Lung (tissue), 11 donors: ENCODE measurements at regions not wholly inside any gene's neighbourhood (a gene's known extent, or its start where the extent isn't known, plus 50 kb on each side); places are given as distances from the start of the nearest gene placed in this dataset.

Experiments
- ATAC-seq: fragments of 200-7000 bp; cut with Tn5 transposase; one replicate; pipeline ENCODE4 v1.9.1; 2020; ENCODE audit warnings: moderate number of reproducible peaks; ENCODE audit not compliant: insufficient read depth, low FRiP score
- DNase-seq, 3 donors: peaks; one replicate each; pipeline ENCODE4 v3.0.0-alpha.2; 2013 to 2017
- H3K27ac ChIP-seq, 2 donors: one replicate each; pipeline ENCODE4 v1.5.1; 2013; ENCODE audit warnings: mild to moderate bottlenecking in 2 of 2, moderate library complexity in 2 of 2, control low read depth in 1 of 2, inconsistent platforms in 1 of 2, low read depth in 1 of 2, low read length in 1 of 2
- H3K27me3 ChIP-seq, 3 donors: one replicate each; pipeline ENCODE4 v1.5.1; 2013; ENCODE audit warnings: low read length in 2 of 3; ENCODE audit not compliant: control insufficient read depth in 3 of 3, insufficient read depth in 3 of 3
- H3K36me3 ChIP-seq, 4 donors: one replicate each; pipeline ENCODE4 v1.5.1; 2013; ENCODE audit warnings: low read length in 4 of 4, mild to moderate bottlenecking in 1 of 4, moderate library complexity in 1 of 4; ENCODE audit not compliant: control insufficient read depth in 4 of 4, insufficient read depth in 4 of 4
- H3K4me1 ChIP-seq, 5 donors: one replicate each; pipeline ENCODE4 v1.5.1; 2013; ENCODE audit warnings: low read length in 5 of 5, mild to moderate bottlenecking in 2 of 5, moderate library complexity in 1 of 5; ENCODE audit not compliant: control insufficient read depth in 5 of 5, insufficient read depth in 5 of 5
- H3K4me3 ChIP-seq: one replicate; pipeline ENCODE4 v1.5.1; 2013; ENCODE audit warnings: mild to moderate bottlenecking, control low read depth, moderate library complexity
- H3K9ac ChIP-seq, 2 donors: one replicate each; pipeline ENCODE4 v1.5.1; 2013; ENCODE audit warnings: low read length in 2 of 2, control low read depth in 1 of 2; ENCODE audit not compliant: insufficient read depth in 1 of 2
- H3K9me3 ChIP-seq, 4 donors: one replicate each; pipeline ENCODE4 v1.5.1; 2013; ENCODE audit warnings: low read length in 3 of 4, mild to moderate bottlenecking in 1 of 4, moderate library complexity in 1 of 4; ENCODE audit not compliant: control insufficient read depth in 4 of 4, insufficient read depth in 3 of 4
- WGBS, 2 donors: extraction: QIAGEN DNeasy Blood & Tissue Kit; methylation state at CpG; one replicate each; pipeline ENCODE4 v1.1.7; 2013; 5-methylcytosine and 5-hydroxymethylcytosine counted together
- TF ChIP-seq, protein P1 (sequence below): IDR thresholded peaks from 2 replicates; pipeline ENCODE4 v1.5.1; 2012; ENCODE audit warnings: mild to moderate bottlenecking; ENCODE audit errors: control extremely low read depth, extremely low read depth
- donor health status: control.
- donor health status: control.
- donor health status: Bipolar disorder and iron deficiency.
- donor health status: healthy.
- donor health status: DM: yes; HTN: yes; CAD: no.

DNA sequence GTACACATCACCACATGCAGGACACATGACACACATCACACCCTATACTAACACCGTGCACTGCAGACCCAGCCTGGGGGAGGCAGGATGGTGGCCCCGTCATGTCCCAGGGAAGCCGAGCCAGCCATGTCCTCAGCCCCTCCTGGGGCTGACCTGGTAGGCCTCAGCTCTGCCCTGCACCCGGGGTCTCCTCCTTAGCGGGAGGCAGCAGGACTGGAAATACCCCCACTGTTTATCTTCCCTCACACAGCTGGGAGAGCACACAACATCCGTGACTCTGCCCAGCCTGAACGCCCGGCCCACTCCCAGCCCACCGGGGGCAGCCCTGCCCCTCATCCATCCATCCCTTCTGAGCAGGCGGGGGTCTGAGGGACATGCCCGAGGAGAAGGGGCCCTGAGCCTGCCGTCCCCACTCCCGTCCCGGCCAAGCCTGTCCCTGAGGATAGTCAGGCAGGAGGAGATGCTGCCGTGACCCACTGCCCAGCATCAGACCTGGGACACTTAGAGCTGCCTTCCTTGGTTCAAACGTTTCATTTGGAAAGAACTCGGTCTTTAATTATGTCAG lies 945.0 kb downstream of the BRD1 start:
- Histone ChIP-seq H3K36me3 (no peaks in the 10 kb centered on the region), H3K4me1 (no peaks in the 10 kb centered on the region), H3K9me3 (peaks cover 0 to 8% (median 0%) of the 10 kb centered on the region in 4 donors), H3K27ac (no peak overlapping the region), H3K27me3 (peaks cover 0 to 3% (median 0%) of the 10 kb centered on the region in 3 donors), H3K9ac (no peak overlapping the region), H3K4me3 (no peak overlapping the region)
- WGBS, 2 donors = 67 to 74% methylated on average over 17 of the region's 17 CpGs
- TF ChIP-seq, protein P1, sequence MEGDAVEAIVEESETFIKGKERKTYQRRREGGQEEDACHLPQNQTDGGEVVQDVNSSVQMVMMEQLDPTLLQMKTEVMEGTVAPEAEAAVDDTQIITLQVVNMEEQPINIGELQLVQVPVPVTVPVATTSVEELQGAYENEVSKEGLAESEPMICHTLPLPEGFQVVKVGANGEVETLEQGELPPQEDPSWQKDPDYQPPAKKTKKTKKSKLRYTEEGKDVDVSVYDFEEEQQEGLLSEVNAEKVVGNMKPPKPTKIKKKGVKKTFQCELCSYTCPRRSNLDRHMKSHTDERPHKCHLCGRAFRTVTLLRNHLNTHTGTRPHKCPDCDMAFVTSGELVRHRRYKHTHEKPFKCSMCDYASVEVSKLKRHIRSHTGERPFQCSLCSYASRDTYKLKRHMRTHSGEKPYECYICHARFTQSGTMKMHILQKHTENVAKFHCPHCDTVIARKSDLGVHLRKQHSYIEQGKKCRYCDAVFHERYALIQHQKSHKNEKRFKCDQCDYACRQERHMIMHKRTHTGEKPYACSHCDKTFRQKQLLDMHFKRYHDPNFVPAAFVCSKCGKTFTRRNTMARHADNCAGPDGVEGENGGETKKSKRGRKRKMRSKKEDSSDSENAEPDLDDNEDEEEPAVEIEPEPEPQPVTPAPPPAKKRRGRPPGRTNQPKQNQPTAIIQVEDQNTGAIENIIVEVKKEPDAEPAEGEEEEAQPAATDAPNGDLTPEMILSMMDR = no peak
- ATAC-seq (no peak), DNase-seq (no peak)

DNA sequence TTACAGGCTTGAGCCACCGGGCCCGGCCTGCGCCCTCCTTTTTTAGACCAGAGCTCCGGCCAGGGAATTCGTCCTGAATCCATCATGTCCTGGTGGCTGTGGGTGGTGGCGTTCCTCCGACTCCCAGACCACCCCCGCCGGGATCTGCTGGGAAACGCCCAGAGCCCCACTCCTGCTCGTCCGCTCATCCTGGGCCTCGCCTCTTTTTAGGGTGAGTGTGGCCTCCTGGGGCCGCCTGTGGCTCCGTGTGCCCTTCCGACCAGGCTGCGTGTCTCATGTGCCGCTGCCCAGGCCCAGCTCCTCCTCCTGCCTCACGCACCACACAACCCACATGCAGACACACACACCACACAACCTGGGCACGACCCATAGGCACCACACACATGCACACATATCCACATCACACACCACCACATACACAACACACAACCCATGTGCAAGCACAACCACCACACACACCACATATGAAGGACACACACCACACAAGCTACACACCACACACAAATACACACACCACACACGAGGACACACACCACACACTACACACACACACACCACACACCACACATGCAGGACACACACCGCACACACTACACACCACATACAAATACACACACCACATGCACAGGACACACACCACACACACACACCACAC lies 946.2 kb downstream of the BRD1 start:
- Histone ChIP-seq H3K36me3 (no peaks in the 10 kb centered on the region), H3K27me3 (peaks cover 0 to 3% (median 0%) of the 10 kb centered on the region in 3 donors), H3K9me3 (peaks cover 0 to 8% (median 0%) of the 10 kb centered on the region in 4 donors), H3K9ac (no peak overlapping the region), H3K27ac (no peak overlapping the region), H3K4me1 (no peaks in the 10 kb centered on the region), H3K4me3 (no peak overlapping the region)
- DNase-seq (no peak), ATAC-seq (no peak)
- TF ChIP-seq, protein P1 = no peak
- 93 to 97% methylated on average over 22 of the region's 22 CpGs for WGBS, 2 donors

DNA sequence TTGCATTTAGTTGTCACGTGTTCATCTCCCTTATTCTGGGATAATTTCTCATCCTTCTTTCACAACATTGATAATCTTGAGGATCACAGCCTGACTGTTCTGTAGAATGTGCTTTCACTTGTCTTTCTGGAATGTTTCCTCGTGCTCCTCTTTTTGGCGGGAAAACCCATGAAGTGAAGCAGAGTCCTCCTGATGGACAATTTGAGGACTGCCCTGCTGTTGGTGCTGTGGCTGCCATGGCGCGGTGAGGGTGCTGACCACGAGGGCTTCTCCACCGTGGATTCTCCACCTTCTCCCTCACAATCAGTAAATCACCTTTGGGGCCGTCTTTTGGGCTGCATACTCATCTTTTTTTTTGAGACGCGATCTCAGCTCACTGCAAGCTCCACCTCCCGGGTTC lies 946.9 kb downstream of the BRD1 start:
- H3K4me1 ChIP-seq = no peaks in the 10 kb centered on the region
- no peaks in the 10 kb centered on the region for H3K36me3 ChIP-seq
- TF ChIP-seq, protein P1 = no peak
- H3K27me3 ChIP-seq = peaks cover 0 to 3% (median 3%) of the 10 kb centered on the region in 3 donors
- no peak for DNase-seq
- peaks cover 0 to 8% (median 0%) of the 10 kb centered on the region in 4 donors for H3K9me3 ChIP-seq
- H3K4me3 ChIP-seq = no peak overlapping the region
- 89 to 92% methylated on average over 11 of the region's 11 CpGs for WGBS, 2 donors
- no peak overlapping the region for H3K9ac ChIP-seq
- no peak for ATAC-seq
- no peak overlapping the region for H3K27ac ChIP-seq
